ENCODE measurements at regions not wholly inside any gene's neighbourhood (a gene's known extent, or its start where the extent isn't known, plus 50 kb on each side); places are given as distances from the start of the nearest gene placed in this dataset.

GRCh38 chr4:36665985-36666527 lies 384.6 kb downstream of the DTHD1 start:
- WGBS, 2 donors, result 77 to 81% methylated on average over 3 of the region's 3 CpGs
- intact Hi-C loops (cut with DNase I; ENCODE audit: low total_unique reads), result no loop called here
- TF ChIP-seq CTCF (IDR thresholded peaks at IDR 0.05) (no peak), POLR2A (IDR thresholded peaks at IDR 0.05) (no peak)

GRCh38 chr4:36675436-36675835 lies 394.0 kb downstream of the DTHD1 start:
- no peak overlapping the region for H3K27ac ChIP-seq
- DNase-seq, result no peak
- H3K27me3 ChIP-seq, result no peaks in the 10 kb centered on the region
- H3K4me3 ChIP-seq, result no peak overlapping the region
- no peaks in the 10 kb centered on the region for H3K36me3 ChIP-seq (ENCODE audit: low read depth, missing control alignments)
- TF ChIP-seq POLR2A (IDR thresholded peaks at IDR 0.05) (no peak), CTCF (IDR thresholded peaks at IDR 0.05) (no peak)
- WGBS, 2 donors, result 87 to 92% methylated on average over 2 of the region's 2 CpGs
- no peaks in the 10 kb centered on the region for H3K4me1 ChIP-seq
- H3K9me3 ChIP-seq, result no peaks in the 10 kb centered on the region
- intact Hi-C loops (cut with DNase I; ENCODE audit: low total_unique reads), result no loop called here

More at GRCh38 chr4:36665985-36666527, 384.6 kb downstream of the DTHD1 start:
- Histone ChIP-seq H3K27ac (no peak overlapping the region), H3K4me1 (no peaks in the 10 kb centered on the region), H3K4me3 (no peak overlapping the region), H3K27me3 (no peaks in the 10 kb centered on the region), H3K9me3 (no peaks in the 10 kb centered on the region), H3K36me3 (ENCODE audit: low read depth, missing control alignments) (no peaks in the 10 kb centered on the region)
- DNase-seq, result no peak

GRCh38 chr4:36676139-36677050 lies 395.0 kb downstream of the DTHD1 start:
- H3K4me3 ChIP-seq, result no peak overlapping the region
- no peaks in the 10 kb centered on the region for H3K4me1 ChIP-seq
- no peaks in the 10 kb centered on the region for H3K27me3 ChIP-seq
- no peaks in the 10 kb centered on the region for H3K36me3 ChIP-seq (ENCODE audit: low read depth, missing control alignments)
- TF ChIP-seq CTCF (IDR thresholded peaks at IDR 0.05) (no peak), POLR2A (IDR thresholded peaks at IDR 0.05) (no peak)
- H3K27ac ChIP-seq, result no peak overlapping the region
- 61 to 67% methylated on average over 5 of the region's 5 CpGs for WGBS, 2 donors
- H3K9me3 ChIP-seq, result no peaks in the 10 kb centered on the region
- DNase-seq, result no peak
- intact Hi-C loops (cut with DNase I; ENCODE audit: low total_unique reads), result no loop called here

- no peaks in the 10 kb centered on the region for H3K4me1 ChIP-seq
- WGBS, 2 donors, result 91 to 93% methylated on average over 2 of the region's 2 CpGs
- intact Hi-C loops (cut with DNase I; ENCODE audit: low total_unique reads), result no loop called here
- no peak overlapping the region for H3K27ac ChIP-seq
- H3K36me3 ChIP-seq (ENCODE audit: low read depth, missing control alignments), result no peaks in the 10 kb centered on the region
- no peaks in the 10 kb centered on the region for H3K9me3 ChIP-seq
- H3K27me3 ChIP-seq, result no peaks in the 10 kb centered on the region
- DNase-seq, result no peak
- TF ChIP-seq POLR2A (IDR thresholded peaks at IDR 0.05) (no peak), CTCF (IDR thresholded peaks at IDR 0.05) (no peak)
- no peak overlapping the region for H3K4me3 ChIP-seq
These were observed 395.7 kb downstream of the DTHD1 start for GRCh38 chr4:36677112-36677511.
